ENCODE measurements at regions not wholly inside any gene's neighbourhood (a gene's known extent, or its start where the extent isn't known, plus 50 kb on each side); places are given as distances from the start of the nearest gene placed in this dataset.

DNA sequence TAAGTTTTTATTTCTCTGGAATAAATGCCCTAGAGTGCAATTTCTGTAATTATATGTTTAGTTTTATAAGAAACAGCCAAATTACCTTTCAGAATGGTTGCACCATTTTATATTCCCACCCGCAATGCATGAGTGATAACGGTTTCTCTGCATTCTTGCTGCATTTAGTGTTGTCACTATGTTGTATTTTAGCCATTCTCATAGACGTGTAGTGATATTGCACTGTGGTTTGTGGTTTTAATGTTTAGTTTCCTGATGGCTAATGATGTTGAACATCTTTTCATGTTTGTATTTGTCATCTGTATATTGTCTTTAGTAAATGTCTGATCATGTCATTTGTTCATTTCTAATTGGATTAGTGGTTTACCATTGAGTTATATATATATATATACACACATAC is 73.0 kb upstream of the GOLIM4 start:
- no peaks in the 10 kb centered on the region for H3K27me3 Mint-ChIP-seq (ENCODE audit: low read depth)
- ChIA-PET POLR2A (no interaction called here), CTCF (no interaction called here)
- H3K27ac Mint-ChIP-seq, result no peak overlapping the region
- TF ChIP-seq NR1H2 (CRISPR knock-in tag; IDR thresholded peaks at IDR 0.05) (no peak), TP53 (CRISPR knock-in tag; IDR thresholded peaks at IDR 0.05) (no peak), JUN (CRISPR knock-in tag; IDR thresholded peaks at IDR 0.05) (no peak), PRRX2 (CRISPR knock-in tag; IDR thresholded peaks at IDR 0.05) (no peak), OVOL2 (CRISPR knock-in tag; IDR thresholded peaks at IDR 0.05; ENCODE audit: borderline replicate concordance) (no peak), ZNF138 (CRISPR knock-in tag; conservative IDR thresholded peaks at IDR 0.05) (no peak), NFATC4 (CRISPR knock-in tag; IDR thresholded peaks at IDR 0.05) (no peak), NFYB (CRISPR knock-in tag; conservative IDR thresholded peaks at IDR 0.05; ENCODE audit: low read depth) (no peak), GTF2I (CRISPR knock-in tag; conservative IDR thresholded peaks at IDR 0.05) (no peak), ZBTB21 (CRISPR knock-in tag; IDR thresholded peaks at IDR 0.05; ENCODE audit: borderline replicate concordance) (no peak)
- TF ChIP-seq, protein P1, sequence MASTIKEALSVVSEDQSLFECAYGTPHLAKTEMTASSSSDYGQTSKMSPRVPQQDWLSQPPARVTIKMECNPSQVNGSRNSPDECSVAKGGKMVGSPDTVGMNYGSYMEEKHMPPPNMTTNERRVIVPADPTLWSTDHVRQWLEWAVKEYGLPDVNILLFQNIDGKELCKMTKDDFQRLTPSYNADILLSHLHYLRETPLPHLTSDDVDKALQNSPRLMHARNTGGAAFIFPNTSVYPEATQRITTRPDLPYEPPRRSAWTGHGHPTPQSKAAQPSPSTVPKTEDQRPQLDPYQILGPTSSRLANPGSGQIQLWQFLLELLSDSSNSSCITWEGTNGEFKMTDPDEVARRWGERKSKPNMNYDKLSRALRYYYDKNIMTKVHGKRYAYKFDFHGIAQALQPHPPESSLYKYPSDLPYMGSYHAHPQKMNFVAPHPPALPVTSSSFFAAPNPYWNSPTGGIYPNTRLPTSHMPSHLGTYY (CRISPR knock-in tag; IDR thresholded peaks at IDR 0.05), result no peak
- H3K9me3 Mint-ChIP-seq, result peaks cover 4% of the 10 kb centered on the region
- DNase-seq (ENCODE audit: low spot score), result no peak
- peaks cover 7% of the 10 kb centered on the region for H3K4me1 Mint-ChIP-seq
- no peak for ATAC-seq
- H3K4me3 Mint-ChIP-seq, result no peak overlapping the region
- no peaks in the 10 kb centered on the region for H3K36me3 Mint-ChIP-seq

DNA sequence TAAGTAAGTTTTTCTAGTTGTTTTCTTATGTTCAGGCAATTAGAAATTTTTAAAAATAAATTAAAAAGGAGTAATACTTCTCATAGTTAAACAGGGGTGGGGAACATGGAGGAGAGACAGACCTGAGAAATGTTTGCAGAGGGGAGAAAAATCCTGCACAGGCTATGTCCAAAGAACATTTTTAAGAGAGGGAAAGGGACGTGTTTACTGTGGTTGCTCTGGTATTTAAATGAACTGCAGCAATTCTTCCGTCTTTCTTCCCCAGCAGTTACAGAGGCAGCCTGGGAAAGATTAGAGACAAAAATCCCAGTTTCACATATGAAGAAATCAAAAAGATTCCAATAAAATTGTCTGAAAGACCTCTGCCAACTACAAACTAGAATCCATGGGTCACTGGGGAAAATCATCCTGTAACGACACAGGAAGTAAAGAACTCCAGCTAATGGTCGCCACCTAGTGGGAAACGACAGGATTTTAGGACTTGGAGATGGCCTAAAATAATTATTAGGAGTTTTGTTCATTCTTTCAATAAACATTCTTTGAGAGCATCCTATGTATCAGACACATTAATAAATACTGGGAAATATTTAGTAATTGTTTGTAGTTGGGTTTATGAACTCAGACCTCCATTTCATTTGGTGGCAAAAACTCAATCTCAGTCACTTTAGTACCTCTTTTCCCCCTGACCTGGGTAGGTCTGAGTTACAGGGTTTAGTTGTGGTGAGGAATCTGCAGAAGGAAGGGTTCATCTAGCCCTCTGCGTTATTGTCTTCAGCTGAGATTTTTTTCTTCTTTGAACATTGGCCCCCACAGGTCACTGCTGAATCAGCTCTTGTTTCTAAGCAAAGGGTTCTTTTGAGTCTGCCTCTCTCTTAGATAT is 69.9 kb upstream of the GOLIM4 start:
- ATAC-seq, result peak; percentile 85
- Mint-ChIP-seq H3K36me3 (no peaks in the 10 kb centered on the region), H3K27me3 (ENCODE audit: low read depth) (no peaks in the 10 kb centered on the region), H3K4me3 (no peak overlapping the region), H3K4me1 (no peaks in the 10 kb centered on the region), H3K9me3 (no peaks in the 10 kb centered on the region), H3K27ac (peak overlapping the region; percentile 33; the same call in 1 of the 2 replicates)
- ChIA-PET CTCF (interaction anchor here (0.6 to 1.9 kb wide), 13 partner anchors 8 to 241 kb away, joined by 3 to 9 read pairs (median 4); no protein-coding TSS in a partner anchor), POLR2A (no interaction called here)
- DNase-seq (ENCODE audit: low spot score), result peak; percentile 36
- TF ChIP-seq NR2C2 (CRISPR knock-in tag; IDR thresholded peaks at IDR 0.05) (no peak), CTCF (IDR thresholded peaks at IDR 0.05) (peak; percentile 65), ZNF121 (CRISPR knock-in tag; IDR thresholded peaks at IDR 0.05) (no peak), ZNF416 (CRISPR knock-in tag; IDR thresholded peaks at IDR 0.05) (no peak), SMAD4 (CRISPR knock-in tag; IDR thresholded peaks at IDR 0.05) (no peak)

- ATAC-seq (no peak), DNase-seq (ENCODE audit: low spot score) (no peak)
- Mint-ChIP-seq H3K27me3 (ENCODE audit: low read depth) (no peaks in the 10 kb centered on the region), H3K27ac (no peak overlapping the region), H3K9me3 (no peaks in the 10 kb centered on the region), H3K4me1 (peaks cover 10% of the 10 kb centered on the region), H3K4me3 (no peak overlapping the region), H3K36me3 (no peaks in the 10 kb centered on the region)
- ChIA-PET CTCF (no interaction called here), POLR2A (no interaction called here)
- TF ChIP-seq MYBL2 (CRISPR knock-in tag; IDR thresholded peaks at IDR 0.05) (no peak), GTF2I (CRISPR knock-in tag; conservative IDR thresholded peaks at IDR 0.05) (no peak), ZNF396 (CRISPR knock-in tag; IDR thresholded peaks at IDR 0.05; ENCODE audit: borderline replicate concordance) (no peak), MLX (CRISPR knock-in tag; IDR thresholded peaks at IDR 0.05) (no peak), TCF7 (CRISPR knock-in tag; IDR thresholded peaks at IDR 0.05; ENCODE audit: low read depth) (no peak)
- TF ChIP-seq, protein P2, sequence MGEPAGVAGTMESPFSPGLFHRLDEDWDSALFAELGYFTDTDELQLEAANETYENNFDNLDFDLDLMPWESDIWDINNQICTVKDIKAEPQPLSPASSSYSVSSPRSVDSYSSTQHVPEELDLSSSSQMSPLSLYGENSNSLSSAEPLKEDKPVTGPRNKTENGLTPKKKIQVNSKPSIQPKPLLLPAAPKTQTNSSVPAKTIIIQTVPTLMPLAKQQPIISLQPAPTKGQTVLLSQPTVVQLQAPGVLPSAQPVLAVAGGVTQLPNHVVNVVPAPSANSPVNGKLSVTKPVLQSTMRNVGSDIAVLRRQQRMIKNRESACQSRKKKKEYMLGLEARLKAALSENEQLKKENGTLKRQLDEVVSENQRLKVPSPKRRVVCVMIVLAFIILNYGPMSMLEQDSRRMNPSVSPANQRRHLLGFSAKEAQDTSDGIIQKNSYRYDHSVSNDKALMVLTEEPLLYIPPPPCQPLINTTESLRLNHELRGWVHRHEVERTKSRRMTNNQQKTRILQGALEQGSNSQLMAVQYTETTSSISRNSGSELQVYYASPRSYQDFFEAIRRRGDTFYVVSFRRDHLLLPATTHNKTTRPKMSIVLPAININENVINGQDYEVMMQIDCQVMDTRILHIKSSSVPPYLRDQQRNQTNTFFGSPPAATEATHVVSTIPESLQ (CRISPR knock-in tag; IDR thresholded peaks at IDR 0.05), result no peak
Measured at GRCh38 chr3:168162172-168162571, 66.4 kb upstream of the GOLIM4 start.
